HL-60 (cell line): ENCODE measurements at regions not wholly inside any gene's neighbourhood (a gene's known extent, or its start where the extent isn't known, plus 50 kb on each side); places are given as distances from the start of the nearest gene placed in this dataset.

Experiments used
- CTCF ChIP-seq: IDR thresholded peaks from one replicate; pipeline ENCODE4 v1.5.1; 2011; ENCODE audit warnings: low read length, control low read depth, inconsistent platforms; ENCODE audit not compliant: insufficient read depth
- SPI1 ChIP-seq: IDR thresholded peaks from 2 replicates; pipeline ENCODE4 v1.6.1; 2012; ENCODE audit warnings: low read depth, mild to moderate bottlenecking, borderline replicate concordance

- TF ChIP-seq CTCF (no peak), SPI1 (no peak)
Measured at GRCh38 chr20:25865715-25866656, 169.3 kb upstream of the ZNF337 start.
